RWPE1 (cell line): ENCODE measurements at regions not wholly inside any gene's neighbourhood (a gene's known extent, or its start where the extent isn't known, plus 50 kb on each side); places are given as distances from the start of the nearest gene placed in this dataset.

ENCODE experiments used
- CTCF ChIA-PET: fragments of 350-600 bp; sonication (Branson Sonifier 250); formaldehyde crosslinking; extraction: SDS; loops from one replicate; lab custom pipeline; 2021; lab: Yijun Ruan, JAX
- POLR2A ChIA-PET: fragments of 400-600 bp; formaldehyde crosslinking; extraction: SDS; loops from one replicate; lab custom pipeline; 2020; ENCODE audit warnings: antibody characterized with exemption; ENCODE audit not compliant: low non-redundant PET; lab: Yijun Ruan, JAX
- DNase-seq: peaks from one replicate; pipeline ENCODE4 v3.0.0; 2012; ENCODE audit warnings: low spot score
- H3K27ac ChIP-seq: fragments of 450-650 bp; 2 replicates; pipeline ENCODE4 v1.5.1; 2017
- CTCF ChIP-seq: fragments of 450-650 bp; conservative IDR thresholded peaks from 2 replicates; pipeline ENCODE4 v1.5.1; 2017; ENCODE audit warnings: low read depth, mild to moderate bottlenecking

- no peak overlapping the region for H3K27ac ChIP-seq
- DNase-seq: no peak
- POLR2A ChIA-PET: no interaction called here
- TF ChIP-seq CTCF: no peak
- CTCF ChIA-PET: interaction anchor here (0.5 kb wide), 1 partner anchor 36 kb away, joined by 3 read pairs; no protein-coding TSS in a partner anchor
Observed at GRCh38 chr3:26989037-26989436, 366.5 kb downstream of the LRRC3B start.

GRCh38 chr3:26997226-26997625 lies 372.0 kb downstream of the NEK10 start:
- CTCF ChIA-PET: no interaction called here
- no peak overlapping the region for H3K27ac ChIP-seq
- POLR2A ChIA-PET: no interaction called here
- no peak for TF ChIP-seq CTCF
- DNase-seq: no peak

GRCh38 chr3:27010834-27011233 lies 358.3 kb downstream of the NEK10 start:
- TF ChIP-seq CTCF: no peak
- CTCF ChIA-PET: no interaction called here

GRCh38 chr3:27022096-27022761 lies 347.0 kb downstream of the NEK10 start:
- CTCF ChIA-PET: no interaction called here
- no peak for TF ChIP-seq CTCF
- no peak overlapping the region for H3K27ac ChIP-seq
- POLR2A ChIA-PET: interaction anchor here (0.6 kb wide), 1 partner anchor 45 kb away, joined by 3 read pairs; no protein-coding TSS in a partner anchor
- no peak for DNase-seq

More at GRCh38 chr3:27010834-27011233, 358.3 kb downstream of the NEK10 start:
- DNase-seq: no peak
- no peak overlapping the region for H3K27ac ChIP-seq
- POLR2A ChIA-PET: no interaction called here

GRCh38 chr3:27024493-27024892 lies 344.7 kb downstream of the NEK10 start:
- POLR2A ChIA-PET: no interaction called here
- TF ChIP-seq CTCF: no peak
- no peak overlapping the region for H3K27ac ChIP-seq
- DNase-seq: no peak
- CTCF ChIA-PET: no interaction called here

- no peak for TF ChIP-seq CTCF
- CTCF ChIA-PET: interaction anchor here (0.7 kb wide), 1 partner anchor 12 kb away, joined by 4 read pairs; no protein-coding TSS in a partner anchor
Observed at GRCh38 chr3:27025718-27026117, 343.5 kb downstream of the NEK10 start.

More at GRCh38 chr3:27025718-27026117, 343.5 kb downstream of the NEK10 start:
- H3K27ac ChIP-seq: no peak overlapping the region
- POLR2A ChIA-PET: no interaction called here
- DNase-seq: no peak
